ENCODE measurements at regions not wholly inside any gene's neighbourhood (a gene's known extent, or its start where the extent isn't known, plus 50 kb on each side); places are given as distances from the start of the nearest gene placed in this dataset.

GRCh38 chr3:176479248-176479647 lies 718.0 kb downstream of the TBL1XR1 start:
- Histone ChIP-seq H3K9me2 (ENCODE audit: insufficient read depth, low read length) (no peaks in the 10 kb centered on the region), H3K4me3 (ENCODE audit: low read depth, low read length, poor library complexity, severe bottlenecking) (no peak overlapping the region), H3K27ac (ENCODE audit: low read depth, low read length, poor library complexity, severe bottlenecking) (no peak overlapping the region), H4K20me1 (ENCODE audit: insufficient read depth, low read length) (no peaks in the 10 kb centered on the region), H2AFZ (ENCODE audit: low read length) (no peak overlapping the region), H3K36me3 (ENCODE audit: insufficient read depth, low read length) (no peaks in the 10 kb centered on the region), H3K4me1 (ENCODE audit: insufficient read depth, low read length, poor library complexity, severe bottlenecking) (no peaks in the 10 kb centered on the region), H3K79me2 (ENCODE audit: insufficient read depth, low read depth, low read length) (no peaks in the 10 kb centered on the region), H3K4me2 (ENCODE audit: low read length) (no peak overlapping the region), H3K9me3 (ENCODE audit: low read length) (no peaks in the 10 kb centered on the region)
- BruUV-seq (replicated peaks): no TSS peak
- intact Hi-C loops (cut with micrococcal nuclease; ENCODE audit: unreplicated experiment): no loop called here
- CTCF ChIA-PET (ENCODE audit: unreplicated experiment): no interaction called here
- TF ChIP-seq EZH2phosphoT487 (IDR thresholded peaks at IDR 0.05; ENCODE audit: borderline replicate concordance, low read depth, low read length) (no peak), CTCF (conservative IDR thresholded peaks at IDR 0.05; ENCODE audit: low read length) (no peak)
- no peak for DNase-seq (ENCODE audit: low spot score)
- POLR2A ChIA-PET: no interaction called here

- Histone ChIP-seq H2AFZ (ENCODE audit: low read length) (no peak overlapping the region), H3K9me2 (ENCODE audit: insufficient read depth, low read length) (no peaks in the 10 kb centered on the region), H3K36me3 (ENCODE audit: insufficient read depth, low read length) (no peaks in the 10 kb centered on the region), H3K79me2 (ENCODE audit: insufficient read depth, low read depth, low read length) (no peaks in the 10 kb centered on the region), H4K20me1 (ENCODE audit: insufficient read depth, low read length) (no peaks in the 10 kb centered on the region), H3K9me3 (ENCODE audit: low read length) (no peaks in the 10 kb centered on the region), H3K4me2 (ENCODE audit: low read length) (no peak overlapping the region), H3K4me1 (ENCODE audit: insufficient read depth, low read length, poor library complexity, severe bottlenecking) (no peaks in the 10 kb centered on the region), H3K27ac (ENCODE audit: low read depth, low read length, poor library complexity, severe bottlenecking) (no peak overlapping the region), H3K4me3 (ENCODE audit: low read depth, low read length, poor library complexity, severe bottlenecking) (no peak overlapping the region)
- intact Hi-C loops (cut with micrococcal nuclease; ENCODE audit: unreplicated experiment): no loop called here
- ChIA-PET POLR2A (no interaction called here), CTCF (ENCODE audit: unreplicated experiment) (no interaction called here)
- no TSS peak for BruUV-seq (replicated peaks)
- no peak for DNase-seq (ENCODE audit: low spot score)
- TF ChIP-seq EZH2phosphoT487 (IDR thresholded peaks at IDR 0.05; ENCODE audit: borderline replicate concordance, low read depth, low read length) (no peak), CTCF (conservative IDR thresholded peaks at IDR 0.05; ENCODE audit: low read length) (no peak)
These were observed 727.5 kb downstream of the TBL1XR1 start for GRCh38 chr3:176469694-176470205.

- no peak for DNase-seq (ENCODE audit: low spot score)
- no peaks in the 10 kb centered on the region for H3K4me1 ChIP-seq (ENCODE audit: insufficient read depth, low read length, poor library complexity, severe bottlenecking)
- no peak for TF ChIP-seq EZH2phosphoT487 (IDR thresholded peaks at IDR 0.05; ENCODE audit: borderline replicate concordance, low read depth, low read length)
- TF ChIP-seq CTCF (conservative IDR thresholded peaks at IDR 0.05; ENCODE audit: low read length): no peak
- CTCF ChIA-PET (ENCODE audit: unreplicated experiment): no interaction called here
- H3K4me3 ChIP-seq (ENCODE audit: low read depth, low read length, poor library complexity, severe bottlenecking): no peak overlapping the region
- no peak overlapping the region for H3K4me2 ChIP-seq (ENCODE audit: low read length)
- no peaks in the 10 kb centered on the region for H3K9me2 ChIP-seq (ENCODE audit: insufficient read depth, low read length)
- no peaks in the 10 kb centered on the region for H3K36me3 ChIP-seq (ENCODE audit: insufficient read depth, low read length)
- H3K27ac ChIP-seq (ENCODE audit: low read depth, low read length, poor library complexity, severe bottlenecking): no peak overlapping the region
- no peak overlapping the region for H2AFZ ChIP-seq (ENCODE audit: low read length)
- no peaks in the 10 kb centered on the region for H3K79me2 ChIP-seq (ENCODE audit: insufficient read depth, low read depth, low read length)
- intact Hi-C loops (cut with micrococcal nuclease; ENCODE audit: unreplicated experiment): no loop called here
- no peaks in the 10 kb centered on the region for H4K20me1 ChIP-seq (ENCODE audit: insufficient read depth, low read length)
- no TSS peak for BruUV-seq (replicated peaks)
- POLR2A ChIA-PET: no interaction called here
- H3K9me3 ChIP-seq (ENCODE audit: low read length): no peaks in the 10 kb centered on the region
These were observed 733.7 kb downstream of the TBL1XR1 start for GRCh38 chr3:176463610-176464009.
